ENCODE measurements at regions not wholly inside any gene's neighbourhood (a gene's known extent, or its start where the extent isn't known, plus 50 kb on each side); places are given as distances from the start of the nearest gene placed in this dataset.

GRCh38 chr1:68373173-68373572 lies 76.6 kb downstream of the RPE65 start:
- no peaks in the 10 kb centered on the region for H3K36me3 ChIP-seq
- WGBS, 3 donors = 96 to 97% (median 97%) methylated on average over 18 of the region's 18 CpGs
- intact Hi-C loops (cut with DNase I) = no loop called here
- no peak overlapping the region for H3K4me3 ChIP-seq
- H3K27me3 ChIP-seq = no peaks in the 10 kb centered on the region
- H3K27ac ChIP-seq = no peak overlapping the region
- H3K9me3 ChIP-seq = no peaks in the 10 kb centered on the region
- no peaks in the 10 kb centered on the region for H3K4me1 ChIP-seq (ENCODE audit: insufficient read depth)
- TF ChIP-seq EP300 (IDR thresholded peaks at IDR 0.05) (no peak), CTCF (IDR thresholded peaks at IDR 0.05) (no peak), POLR2A (IDR thresholded peaks at IDR 0.05) (no peak)
- DNase-seq = no peak

- H3K4me1 ChIP-seq (ENCODE audit: insufficient read depth) = no peaks in the 10 kb centered on the region
- H3K27me3 ChIP-seq = no peaks in the 10 kb centered on the region
- H3K9me3 ChIP-seq = no peaks in the 10 kb centered on the region
- no peak overlapping the region for H3K4me3 ChIP-seq
- DNase-seq = no peak
- 91 to 96% (median 96%) methylated on average over 6 of the region's 6 CpGs for WGBS, 3 donors
- no peaks in the 10 kb centered on the region for H3K36me3 ChIP-seq
- intact Hi-C loops (cut with DNase I) = no loop called here
- TF ChIP-seq EP300 (IDR thresholded peaks at IDR 0.05) = no peak
- no peak for TF ChIP-seq POLR2A (IDR thresholded peaks at IDR 0.05)
- TF ChIP-seq CTCF (IDR thresholded peaks at IDR 0.05) = no peak
- no peak overlapping the region for H3K27ac ChIP-seq
Observed at GRCh38 chr1:68372487-68372886, 77.3 kb downstream of the RPE65 start.

- Histone ChIP-seq H3K4me3 (no peak overlapping the region), H3K9me3 (no peaks in the 10 kb centered on the region), H3K27me3 (no peaks in the 10 kb centered on the region), H3K27ac (no peak overlapping the region), H3K4me1 (ENCODE audit: insufficient read depth) (no peaks in the 10 kb centered on the region), H3K36me3 (no peaks in the 10 kb centered on the region)
- DNase-seq = no peak
- 61 to 68% (median 63%) methylated on average over 1 of the region's 1 CpG for WGBS, 3 donors
- TF ChIP-seq POLR2A (IDR thresholded peaks at IDR 0.05) (no peak), EP300 (IDR thresholded peaks at IDR 0.05) (no peak), CTCF (IDR thresholded peaks at IDR 0.05) (no peak)
- intact Hi-C loops (cut with DNase I) = no loop called here
Observed at GRCh38 chr1:68370101-68370915, 79.4 kb downstream of the RPE65 start.

GRCh38 chr1:68366572-68366971 lies 83.2 kb downstream of the RPE65 start:
- Histone ChIP-seq H3K9me3 (no peaks in the 10 kb centered on the region), H3K4me1 (ENCODE audit: insufficient read depth) (no peaks in the 10 kb centered on the region), H3K27me3 (no peaks in the 10 kb centered on the region), H3K4me3 (no peak overlapping the region), H3K27ac (no peak overlapping the region), H3K36me3 (no peaks in the 10 kb centered on the region)
- no peak for DNase-seq
- intact Hi-C loops (cut with DNase I) = no loop called here
- 88 to 92% (median 92%) methylated on average over 5 of the region's 5 CpGs for WGBS, 3 donors
- TF ChIP-seq CTCF (IDR thresholded peaks at IDR 0.05) = no peak

Data from ovary (tissue), 7 donors.